Mesenchymal stem cell (in vitro differentiated cells and primary cell): ENCODE measurements at regions not wholly inside any gene's neighbourhood (a gene's known extent, or its start where the extent isn't known, plus 50 kb on each side); places are given as distances from the start of the nearest gene placed in this dataset.

Experiments used
- DNase-seq: peaks from one replicate; pipeline ENCODE4 v3.0.0-alpha.2; 2013
- H2AFZ ChIP-seq: one replicate; pipeline ENCODE4 v1.6.1; 2013; ENCODE audit warnings: low read depth, mild to moderate bottlenecking, control low read depth, inconsistent platforms, low read length, moderate library complexity
- H2AK5ac ChIP-seq: 2 replicates; pipeline ENCODE4 v1.6.1; 2013; ENCODE audit warnings: low read length, moderate library complexity, mild to moderate bottlenecking, inconsistent platforms; ENCODE audit not compliant: severe bottlenecking
- H2BK120ac ChIP-seq: one replicate; pipeline ENCODE4 v1.6.1; 2013; ENCODE audit warnings: low read depth, mild to moderate bottlenecking, inconsistent platforms, low read length, moderate library complexity
- H2BK12ac ChIP-seq, 2 experiments: one replicate each; pipeline ENCODE4 v1.6.1; 2013; ENCODE audit warnings: inconsistent platforms in 2 of 2, low read length in 2 of 2, mild to moderate bottlenecking in 2 of 2, moderate library complexity in 2 of 2, control low read depth in 1 of 2
- H2BK15ac ChIP-seq: one replicate; pipeline ENCODE4 v1.6.1; 2013; ENCODE audit warnings: mild to moderate bottlenecking, low read depth, inconsistent platforms; ENCODE audit not compliant: poor library complexity, severe bottlenecking
- H2BK5ac ChIP-seq: 2 replicates; pipeline ENCODE4 v1.6.1; 2013; ENCODE audit warnings: low read depth, mild to moderate bottlenecking, low read length, control low read depth, inconsistent platforms; ENCODE audit not compliant: poor library complexity, severe bottlenecking
- H3K14ac ChIP-seq, 2 experiments: one replicate each; pipeline ENCODE4 v1.6.1; 2013; ENCODE audit warnings: inconsistent platforms in 2 of 2, low read length in 2 of 2, control low read depth in 1 of 2, mild to moderate bottlenecking in 1 of 2, moderate library complexity in 1 of 2
- H3K18ac ChIP-seq, 2 experiments: one replicate each; pipeline ENCODE4 v1.6.1; 2013; ENCODE audit warnings: inconsistent platforms in 2 of 2, low read length in 2 of 2, control low read depth in 1 of 2, low read depth in 1 of 2, mild to moderate bottlenecking in 1 of 2
- H3K23ac ChIP-seq, 2 experiments: one replicate each; pipeline ENCODE4 v1.6.1; 2013; ENCODE audit warnings: inconsistent platforms in 2 of 2, low read length in 2 of 2, mild to moderate bottlenecking in 2 of 2, moderate library complexity in 2 of 2, control low read depth in 1 of 2
- H3K27ac ChIP-seq: 2 replicates; pipeline ENCODE4 v1.5.1; 2013; ENCODE audit warnings: mild to moderate bottlenecking, moderate library complexity, low read length, control low read depth, inconsistent platforms; ENCODE audit not compliant: poor library complexity, severe bottlenecking
- H3K27me3 ChIP-seq, 2 experiments: 2 replicates each; pipeline versions ENCODE4 v1.6.1 to v1.7.0; 2013; ENCODE audit warnings: low read length in 2 of 2, mild to moderate bottlenecking in 2 of 2, moderate library complexity in 2 of 2, control low read depth in 1 of 2, inconsistent platforms in 1 of 2; ENCODE audit not compliant: control insufficient read depth in 1 of 2, insufficient read depth in 1 of 2
- H3K36me3 ChIP-seq, 2 experiments: 2 replicates each; pipeline versions ENCODE4 v1.6.1 to v1.7.0; 2013; ENCODE audit warnings: low read length in 2 of 2, control low read depth in 1 of 2, inconsistent platforms in 1 of 2, low read depth in 1 of 2, mild to moderate bottlenecking in 1 of 2; ENCODE audit not compliant: insufficient read depth in 2 of 2, control insufficient read depth in 1 of 2
- H3K4ac ChIP-seq, 2 experiments: one replicate each; pipeline ENCODE4 v1.6.1; 2013; ENCODE audit warnings: inconsistent platforms in 2 of 2, low read length in 2 of 2, mild to moderate bottlenecking in 2 of 2, moderate library complexity in 2 of 2, control low read depth in 1 of 2, low read depth in 1 of 2
- H3K4me1 ChIP-seq: 2 replicates; pipeline ENCODE4 v1.6.1; 2013; ENCODE audit warnings: low read depth, low read length, control low read depth; ENCODE audit not compliant: control insufficient read depth, insufficient read depth
- H3K4me2 ChIP-seq: 2 replicates; pipeline ENCODE4 v1.6.1; 2013; ENCODE audit warnings: low read length, mild to moderate bottlenecking, inconsistent platforms; ENCODE audit not compliant: poor library complexity, severe bottlenecking
- H3K4me3 ChIP-seq, 2 experiments: 2 replicates each; pipeline versions ENCODE4 v1.5.1 to v1.7.0; 2013; ENCODE audit warnings: low read length in 2 of 2, mild to moderate bottlenecking in 2 of 2, control low read depth in 1 of 2, low read depth in 1 of 2; ENCODE audit not compliant: insufficient read depth in 1 of 2
- H3K79me1 ChIP-seq: replicated peaks from 2 replicates; pipeline ENCODE4 v1.6.1; 2013; ENCODE audit warnings: mild to moderate bottlenecking, control low read depth, low read length, inconsistent platforms; ENCODE audit not compliant: poor library complexity, severe bottlenecking
- H3K9ac ChIP-seq: 2 replicates; pipeline ENCODE4 v1.7.0; 2013; ENCODE audit warnings: mild to moderate bottlenecking, low read length, moderate library complexity
- H3K9me3 ChIP-seq: 2 replicates; pipeline ENCODE4 v1.7.0; 2013; ENCODE audit warnings: mild to moderate bottlenecking, low read length; ENCODE audit not compliant: control insufficient read depth
- H4K8ac ChIP-seq: one replicate; pipeline ENCODE4 v1.6.1; 2013; ENCODE audit warnings: inconsistent platforms, mild to moderate bottlenecking, low read length, moderate library complexity
- H4K91ac ChIP-seq: one replicate; pipeline ENCODE4 v1.6.1; 2013; ENCODE audit warnings: mild to moderate bottlenecking, low read length, inconsistent platforms
- WGBS: methylation state at CpG from one replicate; pipeline ENCODE4 v1.1.7; 2013; ENCODE audit warnings: mixed read lengths; 5-methylcytosine and 5-hydroxymethylcytosine counted together

GRCh38 chr13:65154661-65155447 is 2075.3 kb downstream of the PCDH9 start:
- Histone ChIP-seq H2BK12ac (no peak overlapping the region), H3K18ac (no peak overlapping the region), H3K4me3 (no peak overlapping the region), H3K36me3 (no peaks in the 10 kb centered on the region), H3K23ac (no peak overlapping the region), H2BK120ac (no peak overlapping the region), H3K4me2 (no peak overlapping the region), H3K9ac (no peak overlapping the region), H3K9me3 (no peaks in the 10 kb centered on the region), H2AK5ac (no peak overlapping the region), H3K79me1 (no peaks in the 10 kb centered on the region), H3K27me3 (no peaks in the 10 kb centered on the region), H4K91ac (no peak overlapping the region), H3K4me1 (no peaks in the 10 kb centered on the region), H4K8ac (no peak overlapping the region), H2BK5ac (no peak overlapping the region), H2AFZ (no peak overlapping the region), H3K14ac (no peak overlapping the region), H3K27ac (no peak overlapping the region), H3K4ac (no peak overlapping the region), H2BK15ac (no peak overlapping the region)
- no peak for DNase-seq
- WGBS = 100% methylated on average over 2 of the region's 5 CpGs

GRCh38 chr13:65149687-65150086 is 2080.4 kb downstream of the PCDH9 start:
- no peak for DNase-seq
- no peak overlapping the region for H2BK12ac ChIP-seq
- H3K27me3 ChIP-seq = no peaks in the 10 kb centered on the region
- H3K4ac ChIP-seq = no peak overlapping the region
- WGBS = 96% methylated on average over 28 of the region's 37 CpGs
- no peaks in the 10 kb centered on the region for H3K9me3 ChIP-seq
- no peak overlapping the region for H3K4me2 ChIP-seq
- no peaks in the 10 kb centered on the region for H3K79me1 ChIP-seq
- H3K4me3 ChIP-seq = no peak overlapping the region
- H3K9ac ChIP-seq = no peak overlapping the region
- H3K23ac ChIP-seq = no peak overlapping the region
- H2AK5ac ChIP-seq = no peak overlapping the region
- no peak overlapping the region for H2AFZ ChIP-seq
- H2BK5ac ChIP-seq = no peak overlapping the region
- no peak overlapping the region for H3K27ac ChIP-seq
- H3K36me3 ChIP-seq = no peaks in the 10 kb centered on the region
- H3K4me1 ChIP-seq = no peaks in the 10 kb centered on the region
- H2BK15ac ChIP-seq = no peak overlapping the region
- H4K8ac ChIP-seq = no peak overlapping the region
- H4K91ac ChIP-seq = peak overlapping the region; percentile 15
- no peak overlapping the region for H3K14ac ChIP-seq
- no peak overlapping the region for H2BK120ac ChIP-seq
- H3K18ac ChIP-seq = no peak overlapping the region

GRCh38 chr13:65143920-65144319 is 2086.2 kb downstream of the PCDH9 start:
- no peak overlapping the region for H4K8ac ChIP-seq
- no peaks in the 10 kb centered on the region for H3K4me1 ChIP-seq
- H3K79me1 ChIP-seq = no peaks in the 10 kb centered on the region
- H3K9ac ChIP-seq = no peak overlapping the region
- H2BK5ac ChIP-seq = no peak overlapping the region
- no peak overlapping the region for H3K18ac ChIP-seq
- H2AFZ ChIP-seq = no peak overlapping the region
- no peak overlapping the region for H3K27ac ChIP-seq
- H3K4me2 ChIP-seq = no peak overlapping the region
- H3K14ac ChIP-seq = no peak overlapping the region
- no peak overlapping the region for H2AK5ac ChIP-seq
- 100% methylated on average over 1 of the region's 3 CpGs for WGBS
- H3K36me3 ChIP-seq = no peaks in the 10 kb centered on the region
- no peaks in the 10 kb centered on the region for H3K27me3 ChIP-seq
- H4K91ac ChIP-seq = no peak overlapping the region
- H2BK12ac ChIP-seq = no peak overlapping the region
- H3K23ac ChIP-seq = no peak overlapping the region
- no peak overlapping the region for H3K4ac ChIP-seq
- no peaks in the 10 kb centered on the region for H3K9me3 ChIP-seq
- no peak overlapping the region for H3K4me3 ChIP-seq
- no peak overlapping the region for H2BK120ac ChIP-seq
- no peak for DNase-seq
- no peak overlapping the region for H2BK15ac ChIP-seq

GRCh38 chr13:65133094-65133493 is 2097.0 kb downstream of the PCDH9 start:
- H4K91ac ChIP-seq = no peak overlapping the region
- no peak overlapping the region for H3K23ac ChIP-seq
- H3K79me1 ChIP-seq = no peaks in the 10 kb centered on the region
- no peak overlapping the region for H3K27ac ChIP-seq
- WGBS = 37% methylated on average over 7 of the region's 7 CpGs
- no peak overlapping the region for H3K14ac ChIP-seq
- peak; percentile 8 for DNase-seq
- H2BK120ac ChIP-seq = no peak overlapping the region
- H4K8ac ChIP-seq = no peak overlapping the region
- no peak overlapping the region for H2AFZ ChIP-seq
- no peak overlapping the region for H3K9ac ChIP-seq
- H2BK15ac ChIP-seq = no peak overlapping the region
- no peak overlapping the region for H2AK5ac ChIP-seq
- H2BK5ac ChIP-seq = no peak overlapping the region
- no peaks in the 10 kb centered on the region for H3K36me3 ChIP-seq
- H3K27me3 ChIP-seq = no peaks in the 10 kb centered on the region
- no peak overlapping the region for H3K4me3 ChIP-seq
- no peak overlapping the region for H3K4me2 ChIP-seq
- no peak overlapping the region for H3K4ac ChIP-seq
- H3K4me1 ChIP-seq = no peaks in the 10 kb centered on the region
- H2BK12ac ChIP-seq = no peak overlapping the region
- no peak overlapping the region for H3K18ac ChIP-seq
- H3K9me3 ChIP-seq = no peaks in the 10 kb centered on the region
